Cardiac fibroblast (primary cell): ENCODE measurements at regions not wholly inside any gene's neighbourhood (a gene's known extent, or its start where the extent isn't known, plus 50 kb on each side); places are given as distances from the start of the nearest gene placed in this dataset.

Experiments used
- DNase-seq, 2 donors: peaks; one replicate each; pipeline versions ENCODE4 v3.0.0 to v3.0.0-alpha.2; 2010; ENCODE audit warnings: low read depth in 2 of 2
- H3K4me3 ChIP-seq, 2 donors: replicated peaks in 1 of 2; 1 replicate in 1 of 2; 2 replicates in 1 of 2; pipeline ENCODE4 v1.5.1; 2011; ENCODE audit warnings: low read depth in 2 of 2, low read length in 2 of 2, mild to moderate bottlenecking in 2 of 2, moderate library complexity in 1 of 2
- TF ChIP-seq, protein P1 (sequence below): IDR thresholded peaks from one replicate; pipeline ENCODE4 v1.5.1; 2011; ENCODE audit warnings: low read depth, mild to moderate bottlenecking, low read length, inconsistent platforms

DNA sequence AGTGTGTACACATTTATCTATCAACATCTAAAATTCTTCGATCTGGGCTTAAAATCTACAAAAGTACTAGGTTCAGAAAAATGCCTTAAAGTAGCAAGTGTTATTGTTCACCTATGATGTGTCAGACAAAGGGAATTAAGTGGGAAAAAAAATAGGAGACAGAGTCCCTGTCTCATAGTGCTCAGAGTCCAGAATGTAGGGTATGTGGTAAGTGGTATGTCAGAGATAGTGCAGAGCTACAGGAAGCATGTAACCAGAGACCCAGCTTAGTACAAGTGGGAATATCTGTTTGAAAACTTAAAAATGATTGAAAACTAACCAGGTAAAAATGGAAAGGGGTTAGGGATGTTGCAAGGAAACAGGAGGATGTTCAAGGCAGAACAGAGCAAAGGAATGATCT lies 482.8 kb downstream of the ELAVL2 start:
- no peak overlapping the region for H3K4me3 ChIP-seq
- TF ChIP-seq, protein P1, sequence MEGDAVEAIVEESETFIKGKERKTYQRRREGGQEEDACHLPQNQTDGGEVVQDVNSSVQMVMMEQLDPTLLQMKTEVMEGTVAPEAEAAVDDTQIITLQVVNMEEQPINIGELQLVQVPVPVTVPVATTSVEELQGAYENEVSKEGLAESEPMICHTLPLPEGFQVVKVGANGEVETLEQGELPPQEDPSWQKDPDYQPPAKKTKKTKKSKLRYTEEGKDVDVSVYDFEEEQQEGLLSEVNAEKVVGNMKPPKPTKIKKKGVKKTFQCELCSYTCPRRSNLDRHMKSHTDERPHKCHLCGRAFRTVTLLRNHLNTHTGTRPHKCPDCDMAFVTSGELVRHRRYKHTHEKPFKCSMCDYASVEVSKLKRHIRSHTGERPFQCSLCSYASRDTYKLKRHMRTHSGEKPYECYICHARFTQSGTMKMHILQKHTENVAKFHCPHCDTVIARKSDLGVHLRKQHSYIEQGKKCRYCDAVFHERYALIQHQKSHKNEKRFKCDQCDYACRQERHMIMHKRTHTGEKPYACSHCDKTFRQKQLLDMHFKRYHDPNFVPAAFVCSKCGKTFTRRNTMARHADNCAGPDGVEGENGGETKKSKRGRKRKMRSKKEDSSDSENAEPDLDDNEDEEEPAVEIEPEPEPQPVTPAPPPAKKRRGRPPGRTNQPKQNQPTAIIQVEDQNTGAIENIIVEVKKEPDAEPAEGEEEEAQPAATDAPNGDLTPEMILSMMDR = no peak

GRCh38 chr9:23361096-23361495 lies 464.9 kb downstream of the ELAVL2 start:
- H3K4me3 ChIP-seq = no peak overlapping the region
- DNase-seq = no peak
- TF ChIP-seq, protein P1 = no peak

More for the DNA sequence above, 482.8 kb downstream of the ELAVL2 start:
- DNase-seq = no peak

- TF ChIP-seq, protein P1 = no peak
- no peak for DNase-seq
- no peak overlapping the region for H3K4me3 ChIP-seq
Observed at GRCh38 chr9:23372703-23373102, 453.3 kb downstream of the ELAVL2 start.

- DNase-seq = no peak
- H3K4me3 ChIP-seq = no peak overlapping the region
- TF ChIP-seq, protein P1 = no peak
Observed at GRCh38 chr9:23375511-23375910, 450.5 kb downstream of the ELAVL2 start.

DNA sequence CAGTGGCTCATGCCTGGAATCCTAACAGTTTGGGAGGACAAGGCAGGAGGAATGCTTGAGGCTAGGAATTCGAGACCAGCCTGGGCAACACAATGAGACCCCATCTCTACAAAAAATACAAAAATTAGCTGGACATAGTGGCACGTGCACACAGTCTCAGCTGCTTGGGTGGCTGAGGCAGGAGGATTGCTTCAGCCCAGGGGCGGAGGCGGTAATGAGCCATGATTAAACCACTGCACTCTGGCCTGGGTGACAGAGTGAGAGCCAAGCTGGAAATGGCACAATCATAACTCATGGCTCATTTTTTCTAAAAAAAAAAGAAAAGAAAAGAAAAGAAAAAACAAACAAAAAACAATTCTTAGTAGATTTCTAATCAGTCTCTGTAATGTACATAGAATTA lies 446.2 kb downstream of the ELAVL2 start:
- no peak for DNase-seq
- no peak overlapping the region for H3K4me3 ChIP-seq
- TF ChIP-seq, protein P1 = no peak

- TF ChIP-seq, protein P1 = no peak
- no peak overlapping the region for H3K4me3 ChIP-seq
- no peak for DNase-seq
Observed at GRCh38 chr9:23380821-23381220, 445.2 kb downstream of the ELAVL2 start.

DNA sequence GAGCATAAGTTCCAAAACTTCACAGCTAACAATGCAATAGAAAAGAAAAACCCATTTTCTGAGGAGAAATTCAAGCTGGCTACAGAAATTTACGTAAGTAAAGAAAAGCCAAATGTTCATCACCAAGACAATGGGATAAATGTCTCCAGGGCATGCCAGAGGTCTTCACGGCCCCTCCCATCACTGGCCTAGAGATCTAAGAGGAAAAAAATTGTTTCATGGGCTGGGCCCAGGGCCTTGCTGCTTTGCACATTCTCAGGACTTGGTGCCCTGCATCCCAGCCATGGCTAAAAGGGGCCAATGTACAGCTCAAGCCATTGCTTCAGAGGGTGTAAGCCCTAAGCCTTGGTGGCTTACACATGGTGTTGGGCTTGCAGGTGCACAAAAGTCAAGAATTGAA lies 443.6 kb downstream of the ELAVL2 start:
- DNase-seq = no peak
- TF ChIP-seq, protein P1 = no peak
- no peak overlapping the region for H3K4me3 ChIP-seq
